GM12891 (cell line): ENCODE measurements at regions not wholly inside any gene's neighbourhood (a gene's known extent, or its start where the extent isn't known, plus 50 kb on each side); places are given as distances from the start of the nearest gene placed in this dataset.

ENCODE experiments used
- POLR2A ChIP-seq: IDR thresholded peaks from 2 replicates; pipeline ENCODE4 v1.6.1; 2011; ENCODE audit warnings: low read depth, low read length, control low read depth
- POLR2AphosphoS5 ChIP-seq: IDR thresholded peaks from 2 replicates; pipeline ENCODE4 v1.6.1; 2011; ENCODE audit warnings: low read depth, low read length, control low read depth

- TF ChIP-seq POLR2A = no peak
- no peak for TF ChIP-seq POLR2AphosphoS5
Measured at GRCh38 chr1:81578867-81579266, 221.9 kb upstream of the ADGRL2 start.
